22Rv1 (cell line): ENCODE measurements at regions not wholly inside any gene's neighbourhood (a gene's known extent, or its start where the extent isn't known, plus 50 kb on each side); places are given as distances from the start of the nearest gene placed in this dataset.

Experiments
- H3K27ac ChIP-seq: fragments of 450-650 bp; 2 replicates; pipeline ENCODE4 v1.5.1; 2017
- CTCF ChIP-seq: fragments of 450-650 bp; IDR thresholded peaks from 2 replicates; pipeline ENCODE4 v1.5.1; 2017; ENCODE audit warnings: mild to moderate bottlenecking
- ZFX ChIP-seq: fragments of 450-650 bp; IDR thresholded peaks from 2 replicates; pipeline ENCODE4 v1.6.1; 2017; ENCODE audit warnings: antibody characterized with exemption, borderline replicate concordance

GRCh38 chr12:76142305-76142704 lies 57.8 kb upstream of the NAP1L1 start:
- no peak overlapping the region for H3K27ac ChIP-seq
- no peak for TF ChIP-seq CTCF

- no peak overlapping the region for H3K27ac ChIP-seq
- TF ChIP-seq ZFX = no peak
- no peak for TF ChIP-seq CTCF
Measured at GRCh38 chr12:76138656-76139055, 54.2 kb upstream of the NAP1L1 start.

GRCh38 chr12:76137606-76138005 lies 53.1 kb upstream of the NAP1L1 start:
- no peak overlapping the region for H3K27ac ChIP-seq
- TF ChIP-seq CTCF (no peak), ZFX (no peak)

GRCh38 chr12:76135456-76135855 lies 51.0 kb upstream of the NAP1L1 start:
- H3K27ac ChIP-seq = no peak overlapping the region
- TF ChIP-seq CTCF (no peak), ZFX (no peak)
